Fibroblast of the conjunctiva (primary cell): ENCODE measurements at regions not wholly inside any gene's neighbourhood (a gene's known extent, or its start where the extent isn't known, plus 50 kb on each side); places are given as distances from the start of the nearest gene placed in this dataset.

Experiments used
- DNase-seq: peaks from one replicate; pipeline ENCODE4 v3.0.0-alpha.2; 2010; ENCODE audit warnings: low read depth

DNA sequence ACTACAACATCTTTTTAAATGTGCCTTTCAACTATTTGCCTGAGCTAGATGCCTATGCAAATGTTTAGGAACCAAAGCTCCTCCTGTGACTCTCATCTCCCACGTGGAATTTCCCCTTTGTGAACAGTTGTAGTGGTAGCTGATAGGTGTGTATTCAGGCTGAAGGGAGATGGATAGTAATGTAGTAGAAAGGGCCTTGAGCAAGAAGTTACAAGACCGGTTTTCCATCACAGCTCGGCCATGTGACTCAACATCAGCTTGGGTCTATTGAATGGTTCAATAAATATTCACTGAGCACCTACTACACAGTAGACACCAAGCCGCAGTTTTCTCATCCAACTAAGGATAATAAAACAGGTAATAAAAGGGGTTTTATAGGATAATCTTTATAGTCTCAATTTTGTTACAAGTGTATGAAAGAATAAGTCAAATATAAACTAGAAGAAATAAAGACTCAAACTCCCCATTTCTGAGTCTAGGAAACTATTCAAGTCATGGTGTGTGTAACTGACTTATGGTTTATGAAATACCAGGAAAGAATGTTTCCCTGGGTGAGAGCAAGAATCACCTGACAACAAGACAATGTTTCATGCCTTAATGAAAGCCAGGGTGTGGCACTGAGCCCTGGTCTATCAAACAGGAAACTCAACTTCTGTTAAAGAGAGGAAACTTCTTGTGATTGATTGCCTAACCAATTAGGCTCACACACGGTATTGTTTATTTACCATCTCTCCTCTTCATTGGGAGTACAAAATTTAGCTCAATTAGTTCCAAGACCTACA, 187.1 kb upstream of the SPEF2 start:
- no peak for DNase-seq

DNA sequence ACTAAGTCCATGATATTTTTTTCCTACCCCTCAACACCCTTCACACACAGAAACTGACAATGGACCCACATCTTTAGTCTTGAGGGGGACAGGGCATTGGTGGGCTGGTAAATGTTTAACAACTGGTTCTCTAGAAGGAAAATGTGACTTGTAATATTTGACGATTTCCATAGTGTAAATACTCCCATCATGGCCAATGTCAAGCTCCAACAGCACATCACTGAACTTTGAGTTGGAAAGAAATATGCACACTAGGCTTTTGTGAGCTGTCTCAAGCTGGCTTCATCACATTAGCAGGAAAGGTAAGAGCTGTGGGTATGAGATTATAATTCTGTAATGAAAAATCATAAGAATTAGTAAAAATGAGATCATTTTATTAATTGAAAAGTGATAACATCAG, 189.9 kb upstream of the PRLR start:
- DNase-seq = no peak

DNA sequence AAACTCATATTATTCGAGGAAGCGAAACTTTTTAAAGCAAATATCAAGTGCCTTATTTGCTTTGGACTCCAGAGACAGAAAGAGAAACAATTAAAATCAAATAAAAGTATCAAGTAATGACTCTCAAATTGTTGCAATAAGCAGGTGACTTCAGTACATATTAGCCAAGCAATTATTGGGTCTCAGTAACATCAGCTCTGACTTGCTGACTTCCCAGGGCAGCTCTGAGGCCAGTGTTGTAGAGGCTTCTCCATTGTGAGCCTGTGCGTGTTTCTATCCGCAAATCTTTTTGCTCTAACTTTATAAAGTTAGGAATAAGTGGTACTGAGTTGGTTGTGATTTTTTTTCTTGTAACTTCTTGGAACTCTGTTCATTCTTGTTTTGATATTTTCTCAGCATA, 186.8 kb upstream of the PRLR start:
- DNase-seq = no peak

DNA sequence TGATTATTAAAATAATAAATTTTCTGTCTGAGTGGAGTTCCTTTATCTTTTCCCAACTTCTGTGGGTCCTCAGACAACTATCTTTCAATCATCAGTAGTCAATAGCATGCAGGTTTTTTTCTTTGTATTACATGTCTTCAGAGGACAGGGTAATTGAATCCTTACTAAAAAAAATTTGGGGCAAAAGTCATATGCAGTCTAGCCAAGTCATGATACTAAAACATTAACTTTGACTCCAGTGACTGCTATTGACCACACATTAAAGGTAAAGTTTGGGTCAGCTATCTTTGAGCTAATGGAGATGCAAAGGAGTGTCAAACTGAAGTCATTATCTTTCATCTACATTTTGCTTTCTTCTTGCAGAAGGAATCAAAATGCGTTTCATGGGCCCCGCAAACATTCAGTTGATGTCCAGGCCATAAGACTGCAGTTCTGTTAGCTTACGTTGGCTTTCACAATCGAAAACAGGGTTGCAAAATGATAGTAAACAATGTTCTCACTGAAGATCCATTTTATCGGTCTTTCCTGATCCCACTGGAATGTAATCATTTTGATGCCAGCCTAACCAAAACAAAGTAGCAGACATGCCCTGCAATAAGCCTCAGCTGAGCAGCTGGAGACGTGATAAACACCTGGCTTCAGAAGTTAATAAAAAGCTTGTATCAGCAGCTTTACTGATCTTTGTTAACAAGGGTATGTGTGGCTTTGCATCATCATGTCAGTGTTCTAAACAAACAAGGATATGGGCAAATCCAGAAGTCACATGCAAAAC, 186.1 kb upstream of the PRLR start:
- DNase-seq = no peak

DNA sequence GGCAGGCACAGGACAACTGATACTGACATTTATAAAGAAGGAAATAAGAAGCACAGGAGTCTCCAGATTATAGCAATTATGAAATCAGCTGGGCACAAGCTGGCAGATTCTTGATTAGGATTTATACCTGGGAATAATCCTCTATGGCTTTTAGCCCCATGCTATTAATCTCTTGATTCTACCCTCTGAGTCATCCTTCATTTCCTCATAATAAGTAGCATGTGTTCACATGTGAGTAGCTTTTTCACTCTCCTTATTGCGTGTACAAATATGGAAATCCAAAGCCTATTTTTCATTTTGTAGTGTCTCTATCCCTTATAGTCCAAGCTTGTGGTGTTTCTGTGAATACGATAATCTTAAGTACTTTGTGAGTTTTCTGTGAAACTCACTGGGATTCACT, 185.0 kb upstream of the PRLR start:
- DNase-seq = no peak

DNA sequence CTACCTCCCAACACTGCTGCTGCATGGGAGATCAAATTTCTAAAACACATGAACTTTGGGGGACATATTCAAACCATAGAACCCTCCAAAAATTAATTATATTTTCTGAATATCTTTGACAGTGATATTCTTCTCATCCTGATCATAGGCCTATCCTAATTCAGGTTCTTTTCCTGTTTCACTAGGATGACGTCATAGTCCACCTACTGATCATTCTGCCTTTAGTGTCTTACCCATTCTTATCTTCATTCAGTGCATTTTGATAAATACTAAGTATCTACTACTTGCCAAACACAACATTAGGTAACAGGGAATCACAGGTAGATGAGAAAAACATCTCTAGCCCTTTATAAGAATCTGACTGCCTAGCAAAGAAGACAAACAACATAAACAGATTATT, 179.1 kb upstream of the PRLR start:
- DNase-seq = no peak

DNA sequence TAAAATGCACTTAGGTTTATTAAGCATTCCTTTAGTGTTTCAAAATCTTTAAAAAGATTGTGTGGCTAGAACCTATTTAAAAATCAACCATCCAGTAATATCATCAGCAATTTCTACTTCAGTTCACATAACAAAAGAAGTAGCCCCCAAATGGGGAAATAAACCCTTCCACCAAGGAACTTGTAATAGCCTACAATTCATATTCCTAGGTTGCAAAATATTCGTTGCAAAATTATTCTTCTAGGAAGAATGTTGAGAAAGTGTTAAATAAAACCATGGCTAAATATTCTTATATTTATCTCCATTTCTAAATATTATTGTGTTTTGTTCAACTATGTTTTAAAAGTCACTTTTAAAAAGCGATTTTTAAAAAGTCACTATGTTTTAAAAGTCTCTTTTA, 177.9 kb upstream of the PRLR start:
- DNase-seq = no peak

DNA sequence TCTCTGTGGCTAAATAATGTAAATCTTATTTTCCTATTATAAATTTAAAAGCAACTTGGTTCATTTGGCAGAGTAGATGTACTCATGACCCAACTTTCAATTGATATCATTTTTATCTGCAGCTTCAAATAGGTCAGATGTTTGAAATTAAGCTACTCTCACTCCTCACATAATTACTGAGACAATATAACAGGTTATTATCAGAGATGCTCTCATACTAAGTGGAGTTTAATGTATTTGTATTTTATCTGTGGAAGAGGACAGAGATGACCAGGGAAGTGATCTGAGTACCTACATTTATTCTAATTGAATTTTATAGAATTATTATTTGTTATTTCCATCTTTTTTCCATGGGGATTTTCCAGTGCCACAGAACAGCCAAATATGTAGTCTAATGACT, 177.4 kb upstream of the PRLR start:
- no peak for DNase-seq

DNA sequence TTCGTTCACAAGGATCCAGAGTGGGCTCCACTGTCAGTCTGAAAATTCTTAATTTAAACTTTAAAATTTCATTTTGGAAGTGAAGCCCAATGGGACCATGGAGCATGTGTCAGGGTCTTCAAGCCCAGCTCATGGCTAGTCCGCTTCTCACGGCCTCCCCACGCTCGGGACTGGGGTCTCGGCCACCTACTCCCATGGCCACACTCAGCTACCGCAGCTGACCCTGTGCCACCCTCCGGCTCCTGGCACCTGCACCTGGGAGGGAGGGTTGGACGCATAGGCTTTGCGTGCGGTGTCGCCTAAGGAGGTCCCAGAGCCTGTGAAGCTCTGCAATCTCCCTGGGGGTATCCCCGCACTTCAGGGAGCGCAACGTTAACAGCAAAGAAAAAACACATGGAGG, 175.7 kb upstream of the PRLR start:
- no peak for DNase-seq

DNA sequence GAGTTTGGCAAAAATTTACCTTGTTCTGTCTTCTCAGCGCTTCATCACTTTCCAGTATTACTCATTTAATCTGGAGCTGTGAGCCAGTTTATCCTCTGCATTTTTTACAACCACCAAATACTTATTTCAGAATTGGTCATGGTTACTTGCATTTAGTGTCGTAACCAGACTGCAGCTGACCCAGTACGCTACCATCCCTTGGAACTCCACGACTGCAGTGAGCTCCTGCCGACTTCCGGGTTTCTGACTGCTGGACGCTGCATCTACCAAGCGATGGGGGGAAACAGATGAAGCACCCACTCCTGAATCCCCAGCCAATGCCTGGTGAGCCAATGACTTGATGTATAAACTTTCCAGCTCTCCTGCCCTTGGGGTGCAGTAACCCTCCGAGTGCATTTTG, 174.4 kb upstream of the PRLR start:
- no peak for DNase-seq

DNA sequence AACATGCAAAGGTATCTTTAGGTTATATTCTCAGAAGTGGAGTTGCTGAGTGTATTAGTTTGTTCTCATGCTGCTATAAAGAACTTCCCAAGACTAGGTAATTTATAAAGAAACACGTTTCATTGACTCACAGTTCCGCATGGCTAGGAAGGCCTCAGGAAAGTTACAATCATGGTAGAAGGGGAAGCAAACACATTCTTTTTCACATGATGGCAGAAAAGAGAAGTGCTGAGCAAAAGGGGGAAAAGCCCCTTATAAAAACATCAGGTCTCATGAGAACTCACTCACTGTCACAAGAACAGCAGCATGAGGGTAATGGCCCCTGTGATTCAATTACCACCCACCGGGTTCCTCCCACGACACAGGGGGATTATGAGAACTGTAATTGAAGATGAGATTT, 163.6 kb upstream of the PRLR start:
- no peak for DNase-seq

DNA sequence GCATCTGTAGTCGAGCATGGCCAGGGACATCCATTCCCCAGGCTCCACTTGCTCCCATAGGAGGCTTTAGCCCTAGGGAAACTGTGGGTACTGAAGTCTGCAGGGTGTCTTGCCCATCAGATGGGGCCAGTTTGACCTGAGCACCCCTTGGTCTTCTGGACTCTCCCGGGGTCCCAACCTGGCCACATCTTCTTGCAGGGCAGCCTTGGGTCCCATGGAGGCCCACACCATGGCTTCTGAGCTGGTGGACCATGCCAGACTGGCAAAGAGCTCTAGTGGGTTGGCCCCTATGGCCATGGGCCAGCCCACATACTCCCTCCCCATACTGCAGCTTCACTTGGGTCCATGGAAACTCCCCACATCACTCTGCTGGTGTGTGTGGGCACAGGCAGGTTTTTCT, 154.4 kb upstream of the PRLR start:
- DNase-seq = no peak

DNA sequence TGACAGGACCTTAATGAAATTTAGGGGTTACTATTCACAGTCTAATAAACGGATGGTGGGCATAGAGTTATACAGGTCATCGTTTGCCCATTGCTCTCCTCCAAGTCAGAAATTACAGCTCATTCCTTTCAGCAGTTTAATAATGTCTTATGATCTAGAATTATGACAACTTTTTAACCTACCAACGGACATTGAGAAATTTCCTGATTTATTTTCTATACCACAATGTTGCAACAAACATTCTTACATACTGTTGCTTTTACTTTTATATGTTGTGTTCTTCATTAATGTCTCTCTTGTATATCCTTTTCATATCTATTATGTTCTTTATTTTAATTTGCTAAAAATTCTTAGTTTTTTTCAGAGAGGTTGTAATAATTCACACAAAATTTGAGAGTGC, 152.8 kb upstream of the PRLR start:
- no peak for DNase-seq

DNA sequence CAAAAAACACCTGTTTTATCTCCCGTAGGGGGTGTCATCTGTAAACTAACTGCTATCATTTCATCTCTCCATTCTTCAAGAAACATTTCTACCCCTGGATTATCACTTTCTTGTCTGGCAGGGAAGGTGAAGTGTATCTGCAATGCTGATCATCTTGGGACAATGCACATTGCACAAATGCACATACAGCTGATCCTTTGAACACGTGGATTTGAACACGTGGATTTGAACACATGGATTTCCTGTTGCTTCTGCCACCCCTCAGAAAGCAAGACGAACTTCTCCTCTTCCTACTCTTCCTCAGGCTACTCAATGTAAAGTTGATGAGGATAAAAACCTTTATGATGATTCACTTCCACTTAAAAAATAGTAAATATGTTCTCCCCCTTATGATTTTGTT, 147.4 kb upstream of the PRLR start:
- no peak for DNase-seq

DNA sequence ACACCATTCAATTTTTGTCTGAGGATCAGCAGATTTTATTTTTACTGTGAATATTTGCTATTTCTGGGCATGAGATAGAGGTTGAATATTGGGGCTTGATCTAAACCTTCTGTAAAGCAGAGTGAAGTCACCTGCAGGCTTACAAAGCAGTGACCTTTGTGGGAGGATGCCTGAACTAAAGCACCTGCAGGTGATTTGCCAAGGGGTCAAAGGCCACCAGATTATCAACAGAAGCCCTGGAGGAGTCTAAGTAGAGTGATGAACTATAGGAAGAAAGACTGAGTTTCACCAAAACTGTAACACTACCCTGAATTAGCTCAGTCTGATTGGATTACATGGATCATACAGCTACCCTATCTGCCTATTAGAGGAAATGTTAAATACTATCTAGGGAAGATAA, 144.3 kb upstream of the PRLR start:
- no peak for DNase-seq

DNA sequence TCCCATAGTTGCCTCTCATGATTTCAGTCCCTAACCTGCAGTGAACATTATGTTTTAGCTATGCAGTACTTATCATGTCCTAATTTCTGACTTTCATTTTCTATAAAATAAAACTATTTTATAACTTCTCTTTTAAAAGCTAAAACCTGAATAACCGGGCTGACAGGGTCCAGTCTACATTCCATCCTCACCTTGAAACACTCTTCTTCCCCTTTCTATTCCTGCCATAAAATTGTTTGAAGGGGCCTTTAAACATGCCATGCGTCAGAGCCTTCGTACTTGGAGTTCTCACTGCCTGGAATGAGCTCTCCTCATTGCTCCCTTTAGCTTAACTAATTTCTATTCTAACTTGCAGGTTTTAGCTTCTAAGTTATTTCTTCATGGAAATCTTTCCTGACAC, 143.0 kb upstream of the PRLR start:
- DNase-seq = no peak

DNA sequence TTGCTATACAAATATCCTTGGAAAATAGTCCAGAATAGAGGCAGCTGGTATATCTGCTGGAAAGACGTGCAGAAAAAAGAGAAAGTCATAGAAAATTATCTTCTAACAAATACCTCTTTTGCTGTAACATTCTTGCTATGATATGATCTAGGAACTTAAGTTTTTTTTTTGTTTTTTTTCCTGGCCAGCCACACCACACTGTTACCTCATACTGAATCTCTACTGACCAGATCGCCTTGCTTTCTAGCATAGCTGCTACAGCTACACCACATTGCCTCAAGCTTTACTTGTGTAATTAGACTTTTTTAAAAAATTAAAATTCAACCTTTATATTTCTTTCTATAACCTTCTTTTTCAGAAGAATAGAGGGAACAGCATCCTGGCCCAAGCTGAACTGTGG, 142.2 kb upstream of the PRLR start:
- no peak for DNase-seq

DNA sequence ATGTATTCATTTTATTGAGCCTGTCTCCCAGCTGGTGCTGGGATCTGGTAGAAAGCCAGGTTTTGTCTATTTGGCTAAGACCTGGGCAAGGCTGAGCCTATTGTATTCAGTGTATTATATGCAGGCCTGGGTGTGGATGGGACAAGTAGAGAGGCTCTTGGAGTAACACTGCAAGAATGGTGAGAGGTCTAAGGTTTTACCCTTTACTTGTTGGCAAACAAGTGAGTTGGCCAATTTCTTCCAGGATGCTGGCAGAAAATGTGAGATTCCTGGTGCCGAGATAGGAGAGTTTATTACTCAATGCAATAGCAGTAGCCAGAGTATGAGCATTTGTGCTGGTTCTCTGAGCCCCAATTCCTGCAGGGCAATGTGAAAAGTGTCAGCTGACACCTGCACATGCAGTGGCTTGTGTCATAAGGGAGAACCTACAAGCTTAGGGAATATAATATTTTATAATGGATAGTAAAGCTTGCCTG, 141.7 kb upstream of the PRLR start:
- no peak for DNase-seq

DNA sequence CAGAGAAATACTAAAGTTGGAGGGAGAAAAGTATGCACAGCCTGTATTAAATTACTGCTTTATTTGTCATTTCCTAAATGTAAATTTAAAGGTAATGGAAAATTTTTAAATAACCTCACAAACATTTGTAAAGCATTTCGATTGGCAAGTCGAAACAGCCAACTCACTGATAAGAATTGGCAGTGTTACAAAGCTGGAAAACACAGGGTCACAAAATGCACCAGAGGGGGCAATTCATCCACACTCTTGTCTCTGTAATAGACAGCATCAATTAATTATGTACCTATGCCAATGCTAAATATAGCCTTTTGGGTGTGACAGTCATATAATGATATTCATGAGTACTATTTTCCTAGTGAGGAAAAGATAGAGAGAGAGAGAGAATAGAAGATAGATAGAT, 140.6 kb upstream of the PRLR start:
- DNase-seq = no peak

DNA sequence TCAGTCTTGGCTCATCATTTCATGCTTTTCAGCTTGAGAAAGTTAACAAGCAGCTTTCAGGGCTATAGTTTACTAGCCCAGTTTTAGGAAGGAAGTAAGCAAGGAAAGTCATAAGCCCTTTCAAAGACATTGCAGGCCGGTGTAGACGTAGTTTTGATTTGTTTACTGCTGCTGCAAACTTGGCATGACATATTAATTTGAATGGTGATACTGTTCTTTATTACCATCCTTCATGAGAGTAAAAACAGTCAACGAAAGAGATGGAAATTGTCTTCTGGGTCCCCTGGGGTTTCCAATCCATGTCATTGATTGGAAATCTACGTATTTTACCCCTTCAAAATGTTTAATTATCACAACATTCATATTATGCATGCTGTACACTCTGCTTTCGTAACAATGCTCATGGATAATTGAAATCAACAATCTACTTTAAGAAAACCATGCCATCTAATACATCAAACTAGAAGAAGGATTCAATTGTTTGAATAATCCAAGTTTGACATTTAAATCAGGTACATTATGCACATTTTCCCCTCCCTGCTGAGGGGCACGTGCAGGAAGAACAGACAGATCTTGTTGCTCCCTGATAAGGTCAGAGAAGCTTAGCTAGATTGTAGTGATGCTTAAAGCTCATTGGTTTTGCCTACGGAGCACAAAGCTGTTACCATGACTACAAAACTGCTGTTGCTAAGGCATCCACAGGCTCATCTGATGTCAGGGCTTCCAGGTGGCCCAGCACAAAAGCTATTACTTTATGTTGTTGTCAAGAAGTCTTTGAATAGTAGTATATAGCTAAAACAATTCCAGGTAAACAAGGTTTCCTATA, 139.9 kb upstream of the PRLR start:
- no peak for DNase-seq

DNA sequence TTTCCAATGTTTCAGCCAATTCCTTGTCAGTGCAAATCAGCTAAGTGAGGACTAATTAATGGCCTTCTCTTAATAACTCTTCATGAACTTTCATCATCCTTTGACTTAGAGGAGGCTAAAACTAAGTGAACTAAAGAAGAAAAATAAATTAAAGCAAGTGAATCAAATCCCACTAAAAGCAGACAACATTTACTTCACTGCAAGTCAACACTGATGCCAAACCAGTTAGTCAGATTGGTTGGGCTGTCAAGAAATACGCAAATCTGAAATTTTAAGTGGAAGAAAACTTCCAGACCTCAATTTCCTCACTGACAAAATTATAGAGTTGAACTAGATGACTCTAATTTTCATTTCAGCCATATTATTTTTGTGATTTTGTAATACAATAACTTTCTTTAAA, 137.2 kb upstream of the PRLR start:
- DNase-seq = no peak

DNA sequence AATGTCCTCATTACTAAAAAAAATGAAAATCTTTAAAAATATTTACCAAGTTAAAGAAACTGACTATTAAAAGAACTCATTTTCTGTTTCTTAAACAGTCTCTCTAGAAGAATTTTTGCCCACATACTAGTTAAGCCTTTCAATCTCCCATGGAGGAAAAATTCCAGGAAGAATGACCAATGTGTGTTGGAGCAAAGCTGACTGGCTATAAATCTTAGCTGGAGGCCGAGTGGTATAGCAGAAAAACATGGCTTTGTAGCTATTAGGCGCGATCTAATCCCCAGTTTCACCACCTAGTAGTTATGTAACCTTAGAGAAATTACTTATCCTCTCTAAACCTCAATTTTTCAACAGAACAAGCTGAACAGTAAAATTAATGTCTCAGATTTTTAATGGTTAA, 135.5 kb upstream of the PRLR start:
- DNase-seq = no peak

DNA sequence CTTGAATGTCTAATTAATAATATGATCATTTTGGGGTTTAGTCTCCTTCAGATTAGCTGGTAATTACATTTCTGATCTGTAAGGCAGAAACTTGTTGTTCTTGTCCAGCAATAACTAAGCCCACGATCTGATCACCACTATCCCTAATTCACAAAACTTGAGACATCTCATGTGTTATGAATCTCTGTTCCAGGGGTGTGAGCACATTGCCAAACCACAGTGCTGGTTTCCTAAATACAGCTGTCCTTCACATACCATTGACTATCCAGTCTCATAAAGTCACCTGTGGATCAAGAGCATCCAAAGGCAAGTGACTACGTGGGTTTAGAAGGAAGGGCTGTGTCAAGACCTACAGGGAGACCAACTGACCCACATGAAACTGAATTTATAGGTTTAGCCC, 134.1 kb upstream of the PRLR start:
- no peak for DNase-seq
